ENCODE measurements at regions not wholly inside any gene's neighbourhood (a gene's known extent, or its start where the extent isn't known, plus 50 kb on each side); places are given as distances from the start of the nearest gene placed in this dataset.
"Not testable (repeated sequence)": the region's sequence is repeated elsewhere in the genome, so short reads cannot be mapped to it uniquely, and the experiment has no call there.

GRCh38 chr12:62003226-62003625 lies 257.0 kb upstream of the USP15 start:
- no peak for TF ChIP-seq ZFX (IDR thresholded peaks at IDR 0.05)
- TF ChIP-seq, protein P1, sequence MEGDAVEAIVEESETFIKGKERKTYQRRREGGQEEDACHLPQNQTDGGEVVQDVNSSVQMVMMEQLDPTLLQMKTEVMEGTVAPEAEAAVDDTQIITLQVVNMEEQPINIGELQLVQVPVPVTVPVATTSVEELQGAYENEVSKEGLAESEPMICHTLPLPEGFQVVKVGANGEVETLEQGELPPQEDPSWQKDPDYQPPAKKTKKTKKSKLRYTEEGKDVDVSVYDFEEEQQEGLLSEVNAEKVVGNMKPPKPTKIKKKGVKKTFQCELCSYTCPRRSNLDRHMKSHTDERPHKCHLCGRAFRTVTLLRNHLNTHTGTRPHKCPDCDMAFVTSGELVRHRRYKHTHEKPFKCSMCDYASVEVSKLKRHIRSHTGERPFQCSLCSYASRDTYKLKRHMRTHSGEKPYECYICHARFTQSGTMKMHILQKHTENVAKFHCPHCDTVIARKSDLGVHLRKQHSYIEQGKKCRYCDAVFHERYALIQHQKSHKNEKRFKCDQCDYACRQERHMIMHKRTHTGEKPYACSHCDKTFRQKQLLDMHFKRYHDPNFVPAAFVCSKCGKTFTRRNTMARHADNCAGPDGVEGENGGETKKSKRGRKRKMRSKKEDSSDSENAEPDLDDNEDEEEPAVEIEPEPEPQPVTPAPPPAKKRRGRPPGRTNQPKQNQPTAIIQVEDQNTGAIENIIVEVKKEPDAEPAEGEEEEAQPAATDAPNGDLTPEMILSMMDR (conservative IDR thresholded peaks at IDR 0.05), result no peak
- no peak overlapping the region for H3K27ac ChIP-seq

DNA sequence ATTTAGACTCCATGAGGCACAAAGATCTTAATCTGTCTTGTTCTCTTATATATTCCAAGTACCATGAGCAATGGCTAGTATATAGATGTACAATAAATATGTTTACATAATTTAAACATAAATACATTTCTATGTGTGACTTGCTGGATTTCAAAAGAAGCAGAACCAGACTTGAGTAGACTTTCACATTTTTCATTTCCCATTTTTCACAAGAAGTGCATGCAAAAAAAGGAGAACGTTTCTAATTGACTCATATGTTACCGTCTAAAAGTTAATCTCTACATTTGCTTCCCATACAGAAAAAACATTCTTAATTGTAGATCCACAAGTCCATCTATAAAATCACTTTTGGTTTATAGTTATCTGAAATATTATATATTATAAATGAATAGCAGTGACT lies 256.5 kb upstream of the USP15 start:
- TF ChIP-seq, protein P1 (conservative IDR thresholded peaks at IDR 0.05), result no peak
- TF ChIP-seq ZFX (IDR thresholded peaks at IDR 0.05), result no peak
- no peak overlapping the region for H3K27ac ChIP-seq

GRCh38 chr12:62005615-62006014 lies 254.6 kb upstream of the USP15 start:
- no peak overlapping the region for H3K27ac ChIP-seq
- TF ChIP-seq ZFX (IDR thresholded peaks at IDR 0.05), result no peak
- TF ChIP-seq, protein P1 (conservative IDR thresholded peaks at IDR 0.05), result no peak

DNA sequence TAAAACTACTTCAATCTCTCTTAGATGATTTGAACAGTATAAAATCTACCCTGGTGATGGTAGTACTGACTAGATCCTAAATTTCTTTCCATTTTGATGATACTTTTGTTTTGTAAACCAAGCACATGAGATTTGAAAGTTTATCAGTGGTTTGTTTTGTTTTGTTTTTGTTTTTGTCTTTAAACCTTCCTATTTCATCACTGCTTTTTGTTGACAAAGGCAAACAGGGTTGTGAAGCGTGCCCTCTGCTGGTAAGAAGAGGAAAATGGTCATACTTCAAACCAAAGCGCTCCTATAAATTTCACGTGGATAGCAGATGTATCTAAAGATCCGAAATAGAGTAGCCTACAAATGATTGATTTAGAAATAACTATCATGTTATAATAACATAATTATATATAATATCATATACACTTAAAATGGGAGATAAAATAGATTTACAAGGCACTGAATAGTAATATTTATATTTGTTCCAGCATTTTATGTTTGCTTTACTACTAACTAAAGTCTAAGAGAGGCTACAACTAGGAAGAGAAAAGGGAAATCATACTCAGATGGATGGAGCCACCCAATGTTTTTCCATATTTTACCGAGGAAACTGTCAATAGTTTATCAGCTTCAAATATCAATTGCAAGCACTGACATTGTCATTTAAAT lies 254.0 kb upstream of the USP15 start:
- TF ChIP-seq ZFX (IDR thresholded peaks at IDR 0.05), result no peak
- TF ChIP-seq, protein P1 (conservative IDR thresholded peaks at IDR 0.05), result peak; percentile 93
- no peak overlapping the region for H3K27ac ChIP-seq

DNA sequence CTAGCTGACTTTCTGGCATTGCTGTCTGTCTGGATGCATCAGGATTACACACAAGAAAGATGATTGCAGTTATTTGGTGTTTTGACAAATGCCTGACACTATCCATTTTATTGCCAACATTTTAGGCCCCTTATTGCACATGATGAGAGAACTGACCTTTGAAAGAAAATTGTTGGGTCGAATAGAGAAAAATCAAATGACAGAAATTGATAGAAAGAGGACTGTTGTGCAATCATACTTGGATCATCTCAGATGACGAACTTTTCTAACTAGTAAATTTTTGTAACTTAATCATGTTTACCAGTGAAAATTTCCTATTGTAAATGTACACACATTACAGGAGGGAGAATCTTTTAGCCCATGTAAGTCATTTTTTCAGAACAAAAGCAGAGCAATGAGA lies 251.5 kb upstream of the USP15 start:
- TF ChIP-seq, protein P1 (conservative IDR thresholded peaks at IDR 0.05), result no peak
- TF ChIP-seq ZFX (IDR thresholded peaks at IDR 0.05), result no peak
- no peak overlapping the region for H3K27ac ChIP-seq

GRCh38 chr12:62009445-62009844 lies 250.8 kb upstream of the USP15 start:
- no peak overlapping the region for H3K27ac ChIP-seq
- TF ChIP-seq, protein P1 (conservative IDR thresholded peaks at IDR 0.05), result no peak
- TF ChIP-seq ZFX (IDR thresholded peaks at IDR 0.05), result no peak

GRCh38 chr12:62010331-62010906 lies 249.8 kb upstream of the USP15 start:
- not testable (repeated sequence) for H3K27ac ChIP-seq

DNA sequence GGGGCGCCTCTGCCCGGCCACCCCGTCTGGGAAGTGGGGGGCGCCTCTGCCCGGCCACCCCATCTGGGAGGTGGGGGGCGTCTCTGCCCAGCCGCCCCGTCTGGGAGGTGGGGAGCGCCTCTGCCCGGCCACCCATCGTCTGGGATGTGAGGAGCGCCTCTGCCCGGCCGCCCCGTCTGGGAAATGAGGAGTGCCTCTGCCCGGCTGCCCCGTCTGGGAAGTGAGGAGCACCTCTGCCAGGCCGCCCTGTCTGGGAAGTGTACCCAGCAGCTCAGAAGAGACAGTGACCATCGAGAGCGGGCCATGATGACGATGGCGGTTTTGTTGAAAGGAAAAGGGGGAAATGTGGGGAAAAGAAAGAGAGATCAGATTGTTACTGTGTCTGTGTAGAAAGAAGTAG lies 249.2 kb upstream of the USP15 start:
- not testable (repeated sequence) for H3K27ac ChIP-seq
